Lower lobe of right lung (tissue), 2 donors: ENCODE measurements at regions not wholly inside any gene's neighbourhood (a gene's known extent, or its start where the extent isn't known, plus 50 kb on each side); places are given as distances from the start of the nearest gene placed in this dataset.

Source experiments
- ATAC-seq, 2 donors: fragments of 200-7000 bp; cut with Tn5 transposase; one replicate each; pipeline ENCODE4 v1.9.1; 2020 to 2022; ENCODE audit warnings: mild to moderate bottlenecking in 2 of 2, moderate library complexity in 2 of 2
- DNase-seq: peaks from one replicate; pipeline ENCODE4 v3.0.0-alpha.2; 2020
- H3K27ac ChIP-seq: fragments of 200-600 bp; one replicate; pipeline ENCODE4 v1.8.0; 2022
- H3K27me3 ChIP-seq: fragments of 200-600 bp; one replicate; pipeline ENCODE4 v1.8.0; 2022; ENCODE audit warnings: low read depth
- H3K36me3 ChIP-seq: fragments of 200-600 bp; one replicate; pipeline ENCODE4 v1.8.0; 2022; ENCODE audit warnings: mild to moderate bottlenecking
- H3K4me1 ChIP-seq: fragments of 200-600 bp; one replicate; pipeline ENCODE4 v1.8.0; 2022
- H3K4me3 ChIP-seq: fragments of 200-600 bp; one replicate; pipeline ENCODE4 v1.8.0; 2022; ENCODE audit warnings: mild to moderate bottlenecking
- H3K9me3 ChIP-seq: fragments of 200-600 bp; one replicate; pipeline ENCODE4 v1.8.0; 2022
- intact Hi-C: fragments of 100-400 bp; cut with DNase I; formaldehyde crosslinking; loops from one replicate; pipeline ENCODE4 v1.11.0; 2022
- TF ChIP-seq, protein P1 (sequence below): fragments of 200-600 bp; IDR thresholded peaks from one replicate; pipeline ENCODE4 v1.8.0; 2022; ENCODE audit warnings: antibody characterized with exemption, mild to moderate bottlenecking
- donor health status: DM: no; HTN: yes; CAD: no; lungs with severe emphysema.

DNA sequence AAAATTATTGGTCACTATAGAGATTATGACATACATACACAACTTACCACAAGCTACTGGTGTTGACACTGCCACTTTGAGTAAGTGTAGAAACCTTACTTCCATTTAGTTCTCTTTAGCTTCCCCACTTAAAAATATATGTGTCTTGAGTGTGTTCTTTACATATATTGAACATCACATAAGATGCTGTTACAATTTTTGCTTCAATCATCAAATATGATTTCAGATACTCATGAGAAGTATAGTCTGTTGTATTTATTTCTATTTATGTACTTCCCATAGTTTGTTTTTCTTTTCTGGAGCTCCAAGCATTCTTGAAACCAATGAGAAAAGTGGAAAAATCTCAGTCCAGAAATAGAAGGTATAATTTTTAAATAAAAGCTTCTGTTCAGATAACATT, 102.7 kb upstream of the SDK1 start:
- Histone ChIP-seq H3K9me3 (no peaks in the 10 kb centered on the region), H3K27ac (no peak overlapping the region), H3K4me3 (no peak overlapping the region), H3K4me1 (no peaks in the 10 kb centered on the region), H3K36me3 (no peaks in the 10 kb centered on the region), H3K27me3 (no peaks in the 10 kb centered on the region)
- intact Hi-C loops, result no loop called here
- TF ChIP-seq, protein P1, sequence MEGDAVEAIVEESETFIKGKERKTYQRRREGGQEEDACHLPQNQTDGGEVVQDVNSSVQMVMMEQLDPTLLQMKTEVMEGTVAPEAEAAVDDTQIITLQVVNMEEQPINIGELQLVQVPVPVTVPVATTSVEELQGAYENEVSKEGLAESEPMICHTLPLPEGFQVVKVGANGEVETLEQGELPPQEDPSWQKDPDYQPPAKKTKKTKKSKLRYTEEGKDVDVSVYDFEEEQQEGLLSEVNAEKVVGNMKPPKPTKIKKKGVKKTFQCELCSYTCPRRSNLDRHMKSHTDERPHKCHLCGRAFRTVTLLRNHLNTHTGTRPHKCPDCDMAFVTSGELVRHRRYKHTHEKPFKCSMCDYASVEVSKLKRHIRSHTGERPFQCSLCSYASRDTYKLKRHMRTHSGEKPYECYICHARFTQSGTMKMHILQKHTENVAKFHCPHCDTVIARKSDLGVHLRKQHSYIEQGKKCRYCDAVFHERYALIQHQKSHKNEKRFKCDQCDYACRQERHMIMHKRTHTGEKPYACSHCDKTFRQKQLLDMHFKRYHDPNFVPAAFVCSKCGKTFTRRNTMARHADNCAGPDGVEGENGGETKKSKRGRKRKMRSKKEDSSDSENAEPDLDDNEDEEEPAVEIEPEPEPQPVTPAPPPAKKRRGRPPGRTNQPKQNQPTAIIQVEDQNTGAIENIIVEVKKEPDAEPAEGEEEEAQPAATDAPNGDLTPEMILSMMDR, result no peak
- DNase-seq (no peak), ATAC-seq (no peak)

DNA sequence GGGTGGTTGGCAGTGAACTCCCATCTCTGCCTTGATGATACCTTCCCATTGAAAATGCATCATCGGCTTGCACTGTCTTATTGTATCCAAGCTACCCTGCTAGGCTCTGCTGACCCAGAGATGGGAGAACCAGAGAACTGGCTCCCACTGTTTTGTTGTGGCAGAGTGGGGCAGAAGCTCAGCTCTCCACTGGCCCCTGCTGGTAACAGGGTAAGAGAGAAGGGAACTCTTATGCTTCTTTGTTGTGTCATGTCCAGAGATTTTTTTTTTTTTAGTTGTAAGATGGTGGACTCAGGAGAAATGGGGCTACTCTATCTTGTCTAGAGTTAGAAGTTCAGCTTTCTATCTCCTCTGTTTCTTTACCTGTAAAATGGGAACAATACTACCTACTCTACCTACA, 100.5 kb upstream of the SDK1 start:
- DNase-seq (no peak), ATAC-seq (peak in 1 of 2 donors; percentile 55)
- H3K4me3 ChIP-seq, result no peak overlapping the region
- TF ChIP-seq, protein P1, result peak; percentile 28
- no peak overlapping the region for H3K27ac ChIP-seq
- intact Hi-C loops, result no loop called here
- H3K27me3 ChIP-seq, result no peaks in the 10 kb centered on the region
- no peaks in the 10 kb centered on the region for H3K9me3 ChIP-seq
- H3K36me3 ChIP-seq, result no peaks in the 10 kb centered on the region
- H3K4me1 ChIP-seq, result no peaks in the 10 kb centered on the region

DNA sequence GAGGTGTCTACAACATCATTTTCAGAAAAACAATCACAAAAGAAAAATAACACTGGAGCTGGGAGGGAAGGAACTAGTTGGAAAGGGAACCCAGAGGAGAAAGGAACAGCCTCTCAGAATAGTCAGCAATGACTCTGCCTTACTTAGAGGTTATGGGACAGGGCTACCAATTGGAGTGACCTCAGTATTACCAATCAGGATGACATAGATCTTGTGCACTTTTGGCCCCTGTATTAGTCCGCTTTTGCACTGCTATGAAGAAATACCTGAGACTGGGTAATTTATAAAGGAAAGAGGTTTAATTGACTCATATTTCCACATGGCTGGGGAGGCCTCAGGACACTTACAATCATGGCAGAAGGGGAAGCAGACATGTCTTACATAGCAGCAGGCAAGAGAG, 99.7 kb upstream of the SDK1 start:
- H3K4me3 ChIP-seq, result no peak overlapping the region
- H3K36me3 ChIP-seq, result no peaks in the 10 kb centered on the region
- TF ChIP-seq, protein P1, result no peak
- no peak overlapping the region for H3K27ac ChIP-seq
- no peaks in the 10 kb centered on the region for H3K27me3 ChIP-seq
- intact Hi-C loops, result no loop called here
- no peak for DNase-seq
- H3K4me1 ChIP-seq, result no peaks in the 10 kb centered on the region
- no peaks in the 10 kb centered on the region for H3K9me3 ChIP-seq
- ATAC-seq, result no peak

DNA sequence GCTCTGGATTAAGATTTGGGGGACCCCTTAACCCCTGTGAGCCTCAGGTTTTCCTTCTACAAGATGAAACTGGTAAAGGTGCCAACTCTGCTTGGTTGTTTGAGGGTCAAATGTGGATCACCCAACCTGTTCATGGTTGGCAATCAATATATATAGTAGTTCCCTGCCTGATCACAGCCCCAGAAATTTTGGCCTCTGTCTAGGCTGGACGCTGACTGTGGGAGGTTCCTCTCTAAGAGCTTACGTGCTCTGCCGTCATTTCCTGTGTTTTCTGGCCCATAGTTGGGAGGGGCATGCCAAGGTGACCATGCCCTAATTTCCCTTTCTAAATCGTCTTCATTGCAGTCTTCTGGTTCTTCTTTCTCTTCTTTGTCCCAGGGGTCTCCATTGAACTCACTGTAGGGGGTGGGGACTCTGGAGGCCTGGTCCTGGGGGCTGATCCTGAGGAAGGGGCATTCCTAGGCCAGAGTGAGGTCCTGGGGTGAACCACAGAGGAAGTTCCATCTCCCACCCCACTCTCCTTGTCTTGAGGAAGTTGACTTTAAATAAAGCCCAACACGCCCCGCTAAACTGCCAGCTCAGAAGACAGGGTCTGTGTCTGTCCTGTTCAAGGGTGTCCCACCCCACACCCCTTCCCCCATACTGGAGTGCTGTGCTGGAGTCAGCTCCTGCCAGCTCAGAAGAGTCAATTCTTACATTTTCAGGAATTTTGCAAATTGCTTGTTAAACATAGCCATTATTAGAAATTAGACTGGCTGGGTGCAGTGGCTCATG, 98.9 kb upstream of the SDK1 start:
- TF ChIP-seq, protein P1, result no peak
- intact Hi-C loops, result no loop called here

DNA sequence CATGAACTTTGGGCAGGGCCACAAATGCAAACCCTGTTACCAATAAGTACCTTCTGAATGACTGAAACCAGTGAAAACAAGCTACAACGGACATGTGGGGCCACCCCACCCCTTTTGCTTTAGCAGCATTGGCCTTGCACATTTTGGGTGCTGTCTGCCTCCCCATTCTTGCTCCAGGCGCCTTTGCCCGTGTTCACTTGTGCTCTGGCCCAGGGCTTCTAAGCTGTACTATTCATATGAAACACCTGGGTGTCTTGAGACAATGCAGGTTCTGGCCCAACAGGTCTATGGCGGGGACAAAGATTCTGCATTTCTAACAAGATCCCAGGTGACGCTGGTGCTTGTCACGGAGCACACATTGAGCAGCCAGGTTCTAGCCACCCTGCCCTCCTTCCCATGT, 96.5 kb upstream of the SDK1 start:
- Histone ChIP-seq H3K27ac (no peak overlapping the region), H3K9me3 (no peaks in the 10 kb centered on the region), H3K4me1 (no peaks in the 10 kb centered on the region), H3K27me3 (no peaks in the 10 kb centered on the region), H3K4me3 (no peak overlapping the region), H3K36me3 (no peaks in the 10 kb centered on the region)
- ATAC-seq, result no peak
- TF ChIP-seq, protein P1, result no peak
- DNase-seq, result no peak
- intact Hi-C loops, result no loop called here

More for the DNA sequence above, 98.9 kb upstream of the SDK1 start:
- no peaks in the 10 kb centered on the region for H3K4me1 ChIP-seq
- DNase-seq, result no peak
- H3K4me3 ChIP-seq, result no peak overlapping the region
- no peaks in the 10 kb centered on the region for H3K27me3 ChIP-seq
- H3K27ac ChIP-seq, result no peak overlapping the region
- no peaks in the 10 kb centered on the region for H3K9me3 ChIP-seq
- no peaks in the 10 kb centered on the region for H3K36me3 ChIP-seq
- no peak for ATAC-seq
